ENCODE measurements at regions not wholly inside any gene's neighbourhood (a gene's known extent, or its start where the extent isn't known, plus 50 kb on each side); places are given as distances from the start of the nearest gene placed in this dataset.

DNA sequence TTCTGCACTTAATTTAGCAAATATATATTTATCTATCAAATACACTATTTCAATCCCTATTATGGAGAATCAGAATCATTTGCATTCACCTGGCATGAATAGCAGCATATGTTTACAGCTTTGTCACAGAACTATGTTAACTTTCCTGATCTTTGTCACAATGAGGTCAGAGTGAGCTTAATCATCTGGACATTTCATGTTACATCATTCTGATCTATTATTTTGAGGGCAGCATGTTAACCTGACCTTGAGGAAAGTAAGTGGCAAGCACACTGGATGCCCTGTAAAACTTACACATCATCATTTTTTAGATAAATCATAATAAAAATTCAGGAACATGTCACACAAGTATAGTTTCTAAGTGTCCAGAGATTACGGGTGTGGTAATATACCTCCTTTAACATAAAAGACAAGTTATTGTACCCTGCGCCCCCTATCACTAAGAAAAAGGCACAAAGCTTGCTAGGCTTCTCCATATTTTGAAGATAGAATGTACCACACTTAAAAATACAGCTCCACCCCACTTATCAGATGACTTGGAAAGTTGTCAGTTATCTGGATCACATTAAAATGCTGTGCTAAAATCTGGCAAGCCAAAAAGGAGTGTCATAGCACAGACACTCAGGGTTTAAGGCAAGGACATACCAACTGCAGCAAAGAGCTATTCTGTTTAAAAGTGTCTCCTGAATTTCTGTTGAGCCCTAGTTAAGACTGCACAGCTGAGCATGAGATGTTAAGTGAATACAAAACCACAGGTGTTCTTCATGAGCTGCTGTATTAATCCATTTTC is 182.7 kb upstream of the FAT4 start:
- H2AFZ ChIP-seq (ENCODE audit: low read depth, low read length), result no peak overlapping the region
- intact Hi-C loops (cut with micrococcal nuclease), result loop anchor here (10.0 kb wide), 1 partner anchor 1653 kb away; no protein-coding TSS in a partner anchor
- dilution Hi-C loops (cut with MboI; ENCODE audit: extremely low pct_ligation_motif_present, low sequenced_read_pairs), result no loop called here

More for the DNA sequence above, 182.7 kb upstream of the FAT4 start:
- ChIA-PET POLR2A (no interaction called here), CTCF (interaction anchor here (1.5 kb wide), 1 partner anchor 91 kb away, joined by 3 read pairs; no protein-coding TSS in a partner anchor)
- Histone ChIP-seq H3K27ac (ENCODE audit: insufficient read depth, low read depth, low read length) (no peak overlapping the region), H3K27me3 (ENCODE audit: control insufficient read depth in 2 of 2, insufficient read depth in 2 of 2, low read length in 2 of 2) (no peaks in the 10 kb centered on the region), H3K9ac (replicated peaks; ENCODE audit: extremely low read depth, insufficient read depth, low read length) (no peak overlapping the region), H3K9me3 (replicated peaks; ENCODE audit: control insufficient read depth, insufficient read depth, low read length) (no peaks in the 10 kb centered on the region), H3K36me3 (ENCODE audit: control insufficient read depth in 2 of 2, extremely low read depth in 1 of 2, insufficient read depth in 2 of 2, low read length in 2 of 2) (no peaks in the 10 kb centered on the region), H3K4me2 (ENCODE audit: insufficient read depth, low read length) (no peak overlapping the region), H4K20me1 (replicated peaks; ENCODE audit: control insufficient read depth, extremely low read depth, insufficient read depth, low read length) (no peaks in the 10 kb centered on the region), H3K4me3 (replicated peaks in 1 of 3; ENCODE audit: insufficient read depth in 1 of 3, low read depth in 1 of 3, low read length in 3 of 3) (no peak overlapping the region), H3K79me2 (ENCODE audit: control insufficient read depth, insufficient read depth, low read length) (no peaks in the 10 kb centered on the region), H3K4me1 (ENCODE audit: control insufficient read depth, extremely low read depth, insufficient read depth, low read length) (no peaks in the 10 kb centered on the region), H3K9me1 (replicated peaks; ENCODE audit: control insufficient read depth, extremely low read depth, insufficient read depth, low read length) (no peaks in the 10 kb centered on the region)
- TF ChIP-seq, protein P1, sequence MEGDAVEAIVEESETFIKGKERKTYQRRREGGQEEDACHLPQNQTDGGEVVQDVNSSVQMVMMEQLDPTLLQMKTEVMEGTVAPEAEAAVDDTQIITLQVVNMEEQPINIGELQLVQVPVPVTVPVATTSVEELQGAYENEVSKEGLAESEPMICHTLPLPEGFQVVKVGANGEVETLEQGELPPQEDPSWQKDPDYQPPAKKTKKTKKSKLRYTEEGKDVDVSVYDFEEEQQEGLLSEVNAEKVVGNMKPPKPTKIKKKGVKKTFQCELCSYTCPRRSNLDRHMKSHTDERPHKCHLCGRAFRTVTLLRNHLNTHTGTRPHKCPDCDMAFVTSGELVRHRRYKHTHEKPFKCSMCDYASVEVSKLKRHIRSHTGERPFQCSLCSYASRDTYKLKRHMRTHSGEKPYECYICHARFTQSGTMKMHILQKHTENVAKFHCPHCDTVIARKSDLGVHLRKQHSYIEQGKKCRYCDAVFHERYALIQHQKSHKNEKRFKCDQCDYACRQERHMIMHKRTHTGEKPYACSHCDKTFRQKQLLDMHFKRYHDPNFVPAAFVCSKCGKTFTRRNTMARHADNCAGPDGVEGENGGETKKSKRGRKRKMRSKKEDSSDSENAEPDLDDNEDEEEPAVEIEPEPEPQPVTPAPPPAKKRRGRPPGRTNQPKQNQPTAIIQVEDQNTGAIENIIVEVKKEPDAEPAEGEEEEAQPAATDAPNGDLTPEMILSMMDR (IDR thresholded peaks at IDR 0.05; ENCODE audit: extremely low read depth in 1 of 2, insufficient read depth in 1 of 2, low read depth in 1 of 2, low read length in 2 of 2), result no peak
- TF ChIP-seq JUN (IDR thresholded peaks at IDR 0.05; ENCODE audit: borderline replicate concordance, insufficient read depth, insufficient read length, low read depth), result no peak
- TF ChIP-seq GATA2 (IDR thresholded peaks at IDR 0.05; ENCODE audit: insufficient read depth, insufficient read length, low read depth, low read length), result no peak
- no peak for TF ChIP-seq FOS (IDR thresholded peaks at IDR 0.05; ENCODE audit: borderline replicate concordance, insufficient read depth, low read length)
- TF ChIP-seq POLR2AphosphoS5 (IDR thresholded peaks at IDR 0.05; ENCODE audit: insufficient read depth, low read depth, low read length), result no peak
- no peak for TF ChIP-seq POLR2A (IDR thresholded peaks at IDR 0.05; ENCODE audit: low read depth, low read length)
- no peak for TF ChIP-seq EZH2 (IDR thresholded peaks at IDR 0.05; ENCODE audit: borderline replicate concordance, low read depth, low read length, severe bottlenecking)
- no peak for TF ChIP-seq MYC (IDR thresholded peaks at IDR 0.05; ENCODE audit: low read depth, low read length)
- TF ChIP-seq, protein P2, sequence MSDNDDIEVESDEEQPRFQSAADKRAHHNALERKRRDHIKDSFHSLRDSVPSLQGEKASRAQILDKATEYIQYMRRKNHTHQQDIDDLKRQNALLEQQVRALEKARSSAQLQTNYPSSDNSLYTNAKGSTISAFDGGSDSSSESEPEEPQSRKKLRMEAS (IDR thresholded peaks at IDR 0.05; ENCODE audit: insufficient read depth, insufficient read length), result no peak
- FAIRE-seq (no peak), DNase-seq (ENCODE audit: low read depth, low spot score) (no peak)
- BruUV-seq (replicated peaks), result no TSS peak
